K562 (cell line): ENCODE measurements at regions not wholly inside any gene's neighbourhood (a gene's known extent, or its start where the extent isn't known, plus 50 kb on each side); places are given as distances from the start of the nearest gene placed in this dataset.

ENCODE experiments used
- ARNT ChIP-seq, 2 experiments: fragments of 450-650 bp; IDR thresholded peaks; 2 replicates each; pipeline ENCODE4 v1.6.1; 2016; ENCODE audit warnings: mild to moderate bottlenecking in 1 of 2
- ILK ChIP-seq: fragments of 450-650 bp; IDR thresholded peaks from 2 replicates; pipeline ENCODE4 v1.6.1; 2016; ENCODE audit warnings: missing genetic modification characterization, low read depth, mild to moderate bottlenecking, missing compliant biosample characterization, moderate library complexity, borderline replicate concordance
- PPARD ChIP-seq: fragments of 250-450 bp; sonication (Bioruptor Pico); IDR thresholded peaks from 2 replicates; pipeline ENCODE4 v1.8.0; 2022; ENCODE audit warnings: inconsistent platforms, mild to moderate bottlenecking, moderate library complexity
- RFX7 ChIP-seq: fragments of 250-450 bp; sonication (Bioruptor Pico); IDR thresholded peaks from 2 replicates; pipeline ENCODE4 v1.5.1; 2021; ENCODE audit warnings: mild to moderate bottlenecking
- ZNF324 ChIP-seq: fragments of 250-450 bp; sonication (Bioruptor Pico); IDR thresholded peaks from 2 replicates; pipeline ENCODE4 v1.4.0; 2020; ENCODE audit warnings: mild to moderate bottlenecking
- ZSCAN32 ChIP-seq: fragments of 450-650 bp; formaldehyde crosslinking; IDR thresholded peaks from 2 replicates; pipeline ENCODE4 v1.4.0; 2020; ENCODE audit warnings: mild to moderate bottlenecking, moderate library complexity
- TF ChIP-seq, protein P1 (sequence below): sonication (generic); formaldehyde crosslinking; IDR thresholded peaks from 2 replicates; pipeline ENCODE4 v1.8.1; 2023; ENCODE audit warnings: mild to moderate bottlenecking, missing genetic modification reagents
- TF ChIP-seq, protein P2 (sequence below): fragments of 250-450 bp; sonication (Bioruptor Pico); IDR thresholded peaks from 2 replicates; pipeline ENCODE4 v1.4.0; 2020; ENCODE audit warnings: mild to moderate bottlenecking, moderate library complexity
- TF ChIP-seq, protein P3 (sequence below): fragments of 200-800 bp; sonication (Bioruptor generic); IDR thresholded peaks from 2 replicates; pipeline ENCODE4 v1.6.1; 2017; ENCODE audit warnings: missing genetic modification characterization, missing compliant biosample characterization

DNA sequence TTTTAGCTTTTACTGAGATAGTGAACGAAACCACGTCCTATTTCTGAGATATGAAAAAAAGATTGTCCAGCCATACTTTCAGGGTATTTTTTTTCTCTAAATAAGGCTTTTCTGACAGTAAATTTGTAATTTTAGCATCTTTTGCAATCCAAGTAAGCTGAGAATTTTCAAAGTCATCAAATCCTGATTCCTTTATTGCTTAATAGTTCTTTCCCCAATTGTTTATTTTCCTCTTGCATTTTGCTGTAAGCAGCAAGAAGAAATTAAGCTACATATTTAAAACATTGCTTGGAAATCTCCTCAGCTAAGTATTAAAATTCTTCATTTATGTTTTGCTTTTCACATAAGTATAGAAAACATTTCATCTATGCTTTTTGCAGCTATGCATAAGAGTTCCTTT is 493.3 kb upstream of the CCDC179 start (continued):
- TF ChIP-seq RFX7 (no peak), PPARD (CRISPR knock-in tag) (no peak), ARNT (IDR thresholded peaks at IDR 0.05) (no peak), ZNF324 (CRISPR knock-in tag) (no peak), ILK (tag) (no peak), ZSCAN32 (CRISPR knock-in tag) (no peak)
- TF ChIP-seq, protein P1, sequence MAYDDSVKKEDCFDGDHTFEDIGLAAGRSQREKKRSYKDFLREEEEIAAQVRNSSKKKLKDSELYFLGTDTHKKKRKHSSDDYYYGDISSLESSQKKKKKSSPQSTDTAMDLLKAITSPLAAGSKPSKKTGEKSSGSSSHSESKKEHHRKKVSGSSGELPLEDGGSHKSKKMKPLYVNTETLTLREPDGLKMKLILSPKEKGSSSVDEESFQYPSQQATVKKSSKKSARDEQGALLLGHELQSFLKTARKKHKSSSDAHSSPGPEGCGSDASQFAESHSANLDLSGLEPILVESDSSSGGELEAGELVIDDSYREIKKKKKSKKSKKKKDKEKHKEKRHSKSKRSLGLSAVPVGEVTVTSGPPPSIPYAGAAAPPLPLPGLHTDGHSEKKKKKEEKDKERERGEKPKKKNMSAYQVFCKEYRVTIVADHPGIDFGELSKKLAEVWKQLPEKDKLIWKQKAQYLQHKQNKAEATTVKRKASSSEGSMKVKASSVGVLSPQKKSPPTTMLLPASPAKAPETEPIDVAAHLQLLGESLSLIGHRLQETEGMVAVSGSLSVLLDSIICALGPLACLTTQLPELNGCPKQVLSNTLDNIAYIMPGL (CRISPR knock-in tag), result no peak
- TF ChIP-seq, protein P2, sequence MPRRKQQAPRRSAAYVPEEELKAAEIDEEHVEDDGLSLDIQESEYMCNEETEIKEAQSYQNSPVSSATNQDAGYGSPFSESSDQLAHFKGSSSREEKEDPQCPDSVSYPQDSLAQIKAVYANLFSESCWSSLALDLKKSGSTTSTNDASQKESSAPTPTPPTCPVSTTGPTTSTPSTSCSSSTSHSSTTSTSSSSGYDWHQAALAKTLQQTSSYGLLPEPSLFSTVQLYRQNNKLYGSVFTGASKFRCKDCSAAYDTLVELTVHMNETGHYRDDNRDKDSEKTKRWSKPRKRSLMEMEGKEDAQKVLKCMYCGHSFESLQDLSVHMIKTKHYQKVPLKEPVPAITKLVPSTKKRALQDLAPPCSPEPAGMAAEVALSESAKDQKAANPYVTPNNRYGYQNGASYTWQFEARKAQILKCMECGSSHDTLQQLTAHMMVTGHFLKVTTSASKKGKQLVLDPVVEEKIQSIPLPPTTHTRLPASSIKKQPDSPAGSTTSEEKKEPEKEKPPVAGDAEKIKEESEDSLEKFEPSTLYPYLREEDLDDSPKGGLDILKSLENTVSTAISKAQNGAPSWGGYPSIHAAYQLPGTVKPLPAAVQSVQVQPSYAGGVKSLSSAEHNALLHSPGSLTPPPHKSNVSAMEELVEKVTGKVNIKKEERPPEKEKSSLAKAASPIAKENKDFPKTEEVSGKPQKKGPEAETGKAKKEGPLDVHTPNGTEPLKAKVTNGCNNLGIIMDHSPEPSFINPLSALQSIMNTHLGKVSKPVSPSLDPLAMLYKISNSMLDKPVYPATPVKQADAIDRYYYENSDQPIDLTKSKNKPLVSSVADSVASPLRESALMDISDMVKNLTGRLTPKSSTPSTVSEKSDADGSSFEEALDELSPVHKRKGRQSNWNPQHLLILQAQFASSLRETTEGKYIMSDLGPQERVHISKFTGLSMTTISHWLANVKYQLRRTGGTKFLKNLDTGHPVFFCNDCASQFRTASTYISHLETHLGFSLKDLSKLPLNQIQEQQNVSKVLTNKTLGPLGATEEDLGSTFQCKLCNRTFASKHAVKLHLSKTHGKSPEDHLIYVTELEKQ (CRISPR knock-in tag), result no peak
- TF ChIP-seq, protein P3, sequence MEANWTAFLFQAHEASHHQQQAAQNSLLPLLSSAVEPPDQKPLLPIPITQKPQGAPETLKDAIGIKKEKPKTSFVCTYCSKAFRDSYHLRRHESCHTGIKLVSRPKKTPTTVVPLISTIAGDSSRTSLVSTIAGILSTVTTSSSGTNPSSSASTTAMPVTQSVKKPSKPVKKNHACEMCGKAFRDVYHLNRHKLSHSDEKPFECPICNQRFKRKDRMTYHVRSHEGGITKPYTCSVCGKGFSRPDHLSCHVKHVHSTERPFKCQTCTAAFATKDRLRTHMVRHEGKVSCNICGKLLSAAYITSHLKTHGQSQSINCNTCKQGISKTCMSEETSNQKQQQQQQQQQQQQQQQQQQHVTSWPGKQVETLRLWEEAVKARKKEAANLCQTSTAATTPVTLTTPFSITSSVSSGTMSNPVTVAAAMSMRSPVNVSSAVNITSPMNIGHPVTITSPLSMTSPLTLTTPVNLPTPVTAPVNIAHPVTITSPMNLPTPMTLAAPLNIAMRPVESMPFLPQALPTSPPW (CRISPR knock-in tag), result no peak
